Lung (tissue), 11 donors: ENCODE measurements at regions not wholly inside any gene's neighbourhood (a gene's known extent, or its start where the extent isn't known, plus 50 kb on each side); places are given as distances from the start of the nearest gene placed in this dataset.
"Not testable (repeated sequence)": the region's sequence is repeated elsewhere in the genome, so short reads cannot be mapped to it uniquely, and the experiment has no call there.

Source experiments
- ATAC-seq: fragments of 200-7000 bp; cut with Tn5 transposase; one replicate; pipeline ENCODE4 v1.9.1; 2020; ENCODE audit warnings: moderate number of reproducible peaks; ENCODE audit not compliant: insufficient read depth, low FRiP score
- DNase-seq, 3 donors: peaks; one replicate each; pipeline ENCODE4 v3.0.0-alpha.2; 2013 to 2017
- H3K27ac ChIP-seq, 2 donors: one replicate each; pipeline ENCODE4 v1.5.1; 2013; ENCODE audit warnings: mild to moderate bottlenecking in 2 of 2, moderate library complexity in 2 of 2, control low read depth in 1 of 2, inconsistent platforms in 1 of 2, low read depth in 1 of 2, low read length in 1 of 2
- H3K27me3 ChIP-seq, 3 donors: one replicate each; pipeline ENCODE4 v1.5.1; 2013; ENCODE audit warnings: low read length in 2 of 3; ENCODE audit not compliant: control insufficient read depth in 3 of 3, insufficient read depth in 3 of 3
- H3K36me3 ChIP-seq, 4 donors: one replicate each; pipeline ENCODE4 v1.5.1; 2013; ENCODE audit warnings: low read length in 4 of 4, mild to moderate bottlenecking in 1 of 4, moderate library complexity in 1 of 4; ENCODE audit not compliant: control insufficient read depth in 4 of 4, insufficient read depth in 4 of 4
- H3K4me1 ChIP-seq, 5 donors: one replicate each; pipeline ENCODE4 v1.5.1; 2013; ENCODE audit warnings: low read length in 5 of 5, mild to moderate bottlenecking in 2 of 5, moderate library complexity in 1 of 5; ENCODE audit not compliant: control insufficient read depth in 5 of 5, insufficient read depth in 5 of 5
- H3K4me3 ChIP-seq: one replicate; pipeline ENCODE4 v1.5.1; 2013; ENCODE audit warnings: mild to moderate bottlenecking, control low read depth, moderate library complexity
- H3K9ac ChIP-seq, 2 donors: one replicate each; pipeline ENCODE4 v1.5.1; 2013; ENCODE audit warnings: low read length in 2 of 2, control low read depth in 1 of 2; ENCODE audit not compliant: insufficient read depth in 1 of 2
- H3K9me3 ChIP-seq, 4 donors: one replicate each; pipeline ENCODE4 v1.5.1; 2013; ENCODE audit warnings: low read length in 3 of 4, mild to moderate bottlenecking in 1 of 4, moderate library complexity in 1 of 4; ENCODE audit not compliant: control insufficient read depth in 4 of 4, insufficient read depth in 3 of 4
- CTCF ChIP-seq: IDR thresholded peaks from 2 replicates; pipeline ENCODE4 v1.5.1; 2012; ENCODE audit warnings: mild to moderate bottlenecking; ENCODE audit errors: control extremely low read depth, extremely low read depth
- WGBS, 2 donors: extraction: QIAGEN DNeasy Blood & Tissue Kit; methylation state at CpG; one replicate each; pipeline ENCODE4 v1.1.7; 2013; 5-methylcytosine and 5-hydroxymethylcytosine counted together
- donor health status: control.
- donor health status: control.
- donor health status: Bipolar disorder and iron deficiency.
- donor health status: healthy.
- donor health status: DM: yes; HTN: yes; CAD: no.

DNA sequence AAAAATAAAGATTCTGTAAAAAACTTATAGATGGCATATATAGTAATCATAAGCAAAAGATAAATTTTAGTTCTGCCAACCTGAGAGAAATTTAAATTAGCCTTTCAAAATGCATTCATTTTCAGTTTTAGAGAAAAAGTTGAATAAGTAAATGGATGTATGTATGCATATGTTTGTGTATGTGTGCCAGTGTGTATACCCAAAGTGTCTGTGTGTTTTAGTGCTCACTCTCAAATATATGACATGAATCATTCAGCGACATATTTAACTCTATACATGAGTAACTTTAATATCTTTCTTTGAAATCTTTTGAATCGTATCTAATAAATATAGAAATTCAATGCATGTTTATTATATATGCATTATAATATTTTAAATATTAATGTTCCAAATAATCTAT, 274.5 kb downstream of the SRGAP2C start:
- TF ChIP-seq CTCF, result no peak
- Histone ChIP-seq H3K4me1 (no peaks in the 10 kb centered on the region), H3K27ac (no peak overlapping the region), H3K27me3 (peaks cover 0 to 2% (median 0%) of the 10 kb centered on the region in 3 donors), H3K36me3 (no peaks in the 10 kb centered on the region), H3K9ac (no peak overlapping the region), H3K4me3 (no peak overlapping the region), H3K9me3 (no peaks in the 10 kb centered on the region)
- 89 to 91% methylated on average over 2 of the region's 2 CpGs for WGBS, 2 donors
- ATAC-seq (no peak), DNase-seq (no peak)

DNA sequence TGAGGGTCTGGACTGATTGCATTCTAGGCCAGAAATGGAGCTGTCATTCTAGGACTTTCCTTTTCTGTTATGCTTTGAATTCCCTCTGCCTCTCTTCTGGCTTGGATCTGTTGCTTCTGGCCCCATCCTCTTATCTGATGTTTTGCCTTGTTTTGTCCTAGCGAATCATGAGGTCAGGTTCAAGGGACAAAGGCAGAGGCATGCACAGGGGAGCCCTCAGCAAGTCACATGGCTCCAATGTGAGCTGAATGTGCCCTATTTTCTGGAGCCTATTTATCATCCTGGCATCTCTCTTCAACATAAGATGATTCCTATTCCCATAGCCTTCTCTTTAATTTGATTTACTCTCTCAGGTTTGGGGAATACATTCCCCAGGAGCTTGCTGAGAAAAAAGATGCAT, 284.6 kb downstream of the SRGAP2C start:
- not testable (repeated sequence) for H3K36me3 ChIP-seq, ATAC-seq, H3K9ac ChIP-seq, H3K27ac ChIP-seq, H3K27me3 ChIP-seq, H3K4me3 ChIP-seq, DNase-seq, H3K4me1 ChIP-seq, H3K9me3 ChIP-seq
- WGBS, 2 donors, result 57 to 73% methylated on average over 1 of the region's 1 CpG

DNA sequence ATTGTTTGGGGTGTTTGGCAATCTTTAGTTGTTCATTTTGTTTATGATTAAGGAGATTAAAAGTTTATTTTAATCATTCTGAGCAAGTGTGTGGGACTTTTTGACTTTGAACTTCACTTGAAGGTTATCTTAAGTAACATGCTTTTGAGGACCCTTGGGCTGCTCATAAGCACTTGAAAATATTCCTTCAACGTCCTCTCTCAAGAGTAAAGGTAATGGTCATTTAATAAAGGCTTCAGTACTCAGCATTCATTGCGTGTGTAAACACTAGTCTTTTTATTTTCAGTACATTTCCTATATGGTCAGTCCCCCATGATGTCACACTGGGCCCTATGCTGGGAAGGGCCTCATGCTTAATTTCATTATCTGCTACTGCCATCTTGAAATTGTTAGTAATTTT, 285.6 kb downstream of the SRGAP2C start:
- ATAC-seq, result not testable (repeated sequence)

DNA sequence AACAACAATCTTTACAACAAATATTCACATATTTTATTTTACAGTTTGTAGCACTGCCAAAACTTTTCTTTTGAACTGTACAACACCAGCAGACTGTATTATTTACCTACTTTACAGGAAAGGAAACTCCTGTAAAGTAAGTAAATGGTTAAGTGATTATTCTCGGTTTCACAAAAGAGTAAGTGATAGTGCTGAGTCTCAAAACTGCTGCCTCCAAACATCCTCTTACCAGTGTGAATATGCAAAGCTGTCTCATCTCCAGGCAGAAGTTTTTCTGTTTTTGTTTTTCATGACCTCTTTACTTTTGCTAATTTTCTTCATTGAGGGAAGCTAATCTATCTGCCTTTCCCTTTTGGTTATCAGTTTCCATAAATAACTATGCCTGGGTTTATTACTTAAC, 286.7 kb downstream of the SRGAP2C start:
- TF ChIP-seq CTCF, result no peak
- Histone ChIP-seq H3K9me3 (peaks cover 0 to 2% (median 0%) of the 10 kb centered on the region in 4 donors), H3K27ac (no peak overlapping the region), H3K4me3 (no peak overlapping the region), H3K36me3 (no peaks in the 10 kb centered on the region), H3K27me3 (peaks cover 0 to 6% (median 0%) of the 10 kb centered on the region in 3 donors), H3K4me1 (no peaks in the 10 kb centered on the region), H3K9ac (no peak overlapping the region)
- WGBS, 2 donors, result 29 to 67% methylated on average over 1 of the region's 1 CpG
- ATAC-seq (no peak), DNase-seq (no peak)

More for the DNA sequence above, 285.6 kb downstream of the SRGAP2C start:
- not testable (repeated sequence) for H3K27ac ChIP-seq, H3K9ac ChIP-seq, H3K36me3 ChIP-seq, H3K27me3 ChIP-seq, DNase-seq, H3K4me1 ChIP-seq, H3K4me3 ChIP-seq, H3K9me3 ChIP-seq
- WGBS, 2 donors, result 57 to 72% methylated on average over 2 of the region's 2 CpGs

DNA sequence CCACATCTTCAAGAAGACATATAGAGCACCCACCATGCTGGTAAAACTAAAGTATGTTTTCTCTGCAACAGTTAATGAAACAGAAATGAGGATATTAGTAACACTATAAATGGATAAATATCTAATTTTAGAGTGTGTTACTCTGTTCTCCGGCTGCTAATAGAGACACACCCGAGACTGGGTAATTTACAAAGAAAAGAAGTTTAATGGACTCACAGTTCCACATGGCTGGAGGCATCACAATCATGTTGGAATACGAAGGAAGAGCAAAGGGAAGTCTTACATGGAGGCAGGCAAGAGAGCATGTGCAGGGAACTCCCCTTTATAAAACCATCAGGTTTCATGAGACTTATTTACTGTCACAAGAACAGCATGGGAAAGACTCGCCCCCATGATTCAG, 287.2 kb downstream of the SRGAP2C start:
- Histone ChIP-seq H3K27ac (no peak overlapping the region), H3K4me1 (no peaks in the 10 kb centered on the region), H3K27me3 (peaks cover 0 to 6% (median 0%) of the 10 kb centered on the region in 3 donors), H3K9me3 (peaks cover 0 to 3% (median 0%) of the 10 kb centered on the region in 4 donors), H3K9ac (no peak overlapping the region), H3K36me3 (no peaks in the 10 kb centered on the region), H3K4me3 (no peak overlapping the region)
- ATAC-seq (no peak), DNase-seq (no peak)
- no peak for TF ChIP-seq CTCF
- 83 to 94% methylated on average over 4 of the region's 4 CpGs for WGBS, 2 donors
